GM23338 (cell line): ENCODE measurements at regions not wholly inside any gene's neighbourhood (a gene's known extent, or its start where the extent isn't known, plus 50 kb on each side); places are given as distances from the start of the nearest gene placed in this dataset.

Experiments
- ATAC-seq: fragments of 200-7000 bp; cut with Tn5 transposase; 3 replicates; pipeline ENCODE4 v1.9.1; 2020
- DNase-seq: peaks from one replicate; pipeline ENCODE4 v3.0.0-alpha.2; 2015; ENCODE audit warnings: low spot score
- H2AFZ ChIP-seq: fragments of 200-600 bp; sonication (generic); 2 replicates; pipeline ENCODE4 v1.8.0; 2016; ENCODE audit warnings: antibody characterized with exemption, mild to moderate bottlenecking, moderate library complexity
- H3F3A ChIP-seq: fragments of 200-600 bp; sonication (generic); replicated peaks from 2 replicates; pipeline ENCODE4 v1.8.0; 2017; ENCODE audit warnings: antibody characterized with exemption, mixed run types, low read depth
- H3K27ac ChIP-seq: fragments of 200-600 bp; sonication (generic); 2 replicates; pipeline ENCODE4 v1.6.1; 2016; ENCODE audit warnings: low read depth
- H3K27me3 ChIP-seq: fragments of 200-600 bp; sonication (generic); 2 replicates; pipeline ENCODE4 v1.8.0; 2016; ENCODE audit warnings: mild to moderate bottlenecking, mixed run types, moderate library complexity; ENCODE audit not compliant: insufficient read depth
- H3K36me3 ChIP-seq: fragments of 200-600 bp; sonication (generic); 2 replicates; pipeline ENCODE4 v1.8.0; 2016; ENCODE audit warnings: mild to moderate bottlenecking; ENCODE audit not compliant: insufficient read depth
- H3K4me1 ChIP-seq: fragments of 200-600 bp; sonication (generic); 2 replicates; pipeline ENCODE4 v1.8.0; 2016; ENCODE audit warnings: mild to moderate bottlenecking, moderate library complexity; ENCODE audit not compliant: insufficient read depth
- H3K4me2 ChIP-seq: fragments of 200-600 bp; sonication (generic); 2 replicates; pipeline ENCODE4 v1.7.1; 2017; ENCODE audit warnings: mixed run types
- H3K4me3 ChIP-seq: fragments of 200-600 bp; sonication (generic); 2 replicates; pipeline ENCODE4 v1.6.1; 2016; ENCODE audit warnings: mixed run types
- H3K79me2 ChIP-seq: fragments of 200-600 bp; sonication (generic); replicated peaks from 2 replicates; pipeline ENCODE4 v1.8.0; 2017; ENCODE audit warnings: mild to moderate bottlenecking; ENCODE audit not compliant: insufficient read depth
- H3K9me2 ChIP-seq: fragments of 200-600 bp; sonication (generic); 2 replicates; pipeline ENCODE4 v1.8.0; 2017; ENCODE audit not compliant: insufficient read depth
- H4K20me1 ChIP-seq: fragments of 200-600 bp; sonication (generic); replicated peaks from 2 replicates; pipeline ENCODE4 v1.8.0; 2017; ENCODE audit warnings: mild to moderate bottlenecking; ENCODE audit not compliant: insufficient read depth
- H3K27ac Mint-ChIP-seq: 2 replicates; pipeline ENCODE4 v1.8.0; 2020; ENCODE audit warnings: inconsistent platforms, mild to moderate bottlenecking, moderate library complexity, mixed read lengths
- H3K27me3 Mint-ChIP-seq: 3 replicates; pipeline ENCODE4 v1.8.0; 2022; ENCODE audit warnings: low read depth, mild to moderate bottlenecking, moderate library complexity, mixed read lengths, inconsistent platforms; ENCODE audit not compliant: insufficient read depth, poor library complexity
- H3K36me3 Mint-ChIP-seq: 3 replicates; pipeline ENCODE4 v1.8.0; 2021; ENCODE audit warnings: low read depth, mild to moderate bottlenecking, inconsistent platforms, moderate library complexity, mixed read lengths
- H3K4me1 Mint-ChIP-seq: 3 replicates; pipeline ENCODE4 v1.8.0; 2020; ENCODE audit warnings: mild to moderate bottlenecking, inconsistent platforms, mixed read lengths
- H3K4me3 Mint-ChIP-seq: 3 replicates; pipeline ENCODE4 v1.8.0; 2021; ENCODE audit warnings: moderate library complexity, mild to moderate bottlenecking, inconsistent platforms, mixed read lengths
- H3K9me3 Mint-ChIP-seq: 3 replicates; pipeline ENCODE4 v1.8.0; 2020; ENCODE audit warnings: moderate library complexity, mild to moderate bottlenecking, inconsistent platforms, mixed read lengths
- CREB1 ChIP-seq: fragments of 250-450 bp; sonication (Bioruptor Pico); IDR thresholded peaks from 2 replicates; pipeline ENCODE4 v1.5.0; 2020; ENCODE audit warnings: low read depth, mild to moderate bottlenecking, moderate library complexity
- CTCF ChIP-seq, 2 experiments: fragments of 200-600 bp in 1 of 2; sonication (generic) in 1 of 2; conservative IDR thresholded peaks; 2 replicates each; pipeline versions ENCODE4 v1.5.1 to v1.6.1; 2016 to 2017; ENCODE audit warnings: antibody characterized with exemption in 2 of 2, low read depth in 2 of 2, mild to moderate bottlenecking in 2 of 2, moderate library complexity in 1 of 2
- ETS1 ChIP-seq: IDR thresholded peaks from 2 replicates; pipeline ENCODE4 v1.6.1; 2016; ENCODE audit warnings: antibody characterized with exemption
- EZH2 ChIP-seq: fragments of 200-600 bp; sonication (generic); IDR thresholded peaks from one replicate; pipeline ENCODE4 v1.8.0; 2017; ENCODE audit warnings: antibody characterized with exemption, mild to moderate bottlenecking, low read depth; ENCODE audit not compliant: unreplicated experiment
- EZH2phosphoT487 ChIP-seq: fragments of 200-600 bp; sonication (generic); IDR thresholded peaks from one replicate; pipeline ENCODE4 v1.8.1; 2018; ENCODE audit warnings: antibody characterized with exemption; ENCODE audit not compliant: unreplicated experiment
- JUNB ChIP-seq: IDR thresholded peaks from one replicate; pipeline ENCODE4 v1.6.1; 2016; ENCODE audit warnings: antibody characterized with exemption; ENCODE audit not compliant: unreplicated experiment
- NANOG ChIP-seq: IDR thresholded peaks from 2 replicates; pipeline ENCODE4 v1.6.1; 2016; ENCODE audit warnings: antibody characterized with exemption, borderline replicate concordance
- POLR2AphosphoS5 ChIP-seq: IDR thresholded peaks from 2 replicates; pipeline ENCODE4 v1.6.1; 2016; ENCODE audit warnings: antibody characterized with exemption, low read depth
- REST ChIP-seq: IDR thresholded peaks from one replicate; pipeline ENCODE4 v1.6.1; 2018; ENCODE audit warnings: antibody characterized with exemption; ENCODE audit not compliant: unreplicated experiment
- STAT1 ChIP-seq: IDR thresholded peaks from one replicate; pipeline ENCODE4 v1.6.1; 2016; ENCODE audit warnings: antibody characterized with exemption; ENCODE audit not compliant: unreplicated experiment
- ZNF114 ChIP-seq: fragments of 250-450 bp; sonication (Bioruptor Pico); IDR thresholded peaks from 2 replicates; pipeline ENCODE4 v1.5.0; 2020; ENCODE audit warnings: mild to moderate bottlenecking, moderate library complexity
- ZNF331 ChIP-seq: fragments of 250-450 bp; sonication (Bioruptor Pico); IDR thresholded peaks from 2 replicates; pipeline ENCODE4 v1.5.0; 2020; ENCODE audit warnings: low read depth, mild to moderate bottlenecking, moderate library complexity
- ZNF462 ChIP-seq: fragments of 250-450 bp; sonication (Bioruptor Pico); IDR thresholded peaks from 2 replicates; pipeline ENCODE4 v1.5.0; 2020; ENCODE audit warnings: mild to moderate bottlenecking, moderate library complexity

DNA sequence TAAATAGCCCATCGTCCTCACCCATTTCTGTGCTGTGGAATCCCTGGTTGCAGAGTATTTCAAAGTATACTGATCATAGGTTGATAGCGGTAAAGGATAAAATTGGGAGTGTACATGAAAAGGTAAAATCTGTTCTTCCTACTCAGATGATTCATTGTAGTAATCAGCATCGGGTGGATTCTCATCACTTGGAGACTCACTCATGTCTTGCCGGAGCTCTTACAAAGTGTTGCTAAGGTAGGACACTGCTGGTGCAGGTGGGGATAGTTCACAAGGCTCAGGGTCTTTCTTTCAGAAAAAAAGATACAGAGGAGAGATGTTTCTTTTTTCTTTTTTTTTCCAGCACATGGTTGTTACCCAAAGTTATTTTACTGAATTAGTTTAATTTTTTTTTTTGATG is 84.8 kb downstream of the MTNR1B start:
- H3K79me2 ChIP-seq, result no peaks in the 10 kb centered on the region
- DNase-seq, result no peak
- no peak overlapping the region for H3K4me3 Mint-ChIP-seq
- ATAC-seq, result no peak
- no peaks in the 10 kb centered on the region for H3K4me1 ChIP-seq
- no peaks in the 10 kb centered on the region for H3K36me3 Mint-ChIP-seq
- H2AFZ ChIP-seq, result no peak overlapping the region
- H3K27me3 Mint-ChIP-seq, result peaks cover 2% of the 10 kb centered on the region
- no peak overlapping the region for H3K4me3 ChIP-seq
- H3K36me3 ChIP-seq, result 0 out of 2 replicates have a peak, but pooled peaks cover 3% of the 10 kb centered on the region
- H4K20me1 ChIP-seq, result no peaks in the 10 kb centered on the region
- H3K27ac Mint-ChIP-seq, result no peak overlapping the region
- no peaks in the 10 kb centered on the region for H3K27me3 ChIP-seq
- H3K4me1 Mint-ChIP-seq, result no peaks in the 10 kb centered on the region
- H3K27ac ChIP-seq, result no peak overlapping the region
- H3K9me2 ChIP-seq, result no peaks in the 10 kb centered on the region
- no peak overlapping the region for H3K4me2 ChIP-seq
- H3K9me3 Mint-ChIP-seq, result no peaks in the 10 kb centered on the region
- no peaks in the 10 kb centered on the region for H3F3A ChIP-seq
- TF ChIP-seq EZH2 (no peak), STAT1 (no peak), ETS1 (no peak), ZNF462 (no peak), POLR2AphosphoS5 (no peak), JUNB (no peak), ZNF114 (CRISPR knock-in tag) (no peak), ZNF331 (CRISPR knock-in tag) (no peak), CREB1 (CRISPR knock-in tag) (no peak), CTCF (conservative IDR thresholded peaks at IDR 0.05; ENCODE audit: low read depth in 2 of 2) (no peak), NANOG (no peak), EZH2phosphoT487 (no peak), REST (no peak)
